GM19468 (cell line): ENCODE measurements at regions not wholly inside any gene's neighbourhood (a gene's known extent, or its start where the extent isn't known, plus 50 kb on each side); places are given as distances from the start of the nearest gene placed in this dataset.
"Not testable (repeated sequence)": the region's sequence is repeated elsewhere in the genome, so short reads cannot be mapped to it uniquely, and the experiment has no call there.

Experiments
- ATAC-seq: cut with Tn5 transposase; IDR thresholded peaks from one replicate; pipeline ENCODE4 v1.9.1; 2021; ENCODE audit warnings: mild to moderate bottlenecking, moderate library complexity, moderate number of reproducible peaks; ENCODE audit not compliant: unreplicated experiment; ENCODE audit errors: extremely low read depth

DNA sequence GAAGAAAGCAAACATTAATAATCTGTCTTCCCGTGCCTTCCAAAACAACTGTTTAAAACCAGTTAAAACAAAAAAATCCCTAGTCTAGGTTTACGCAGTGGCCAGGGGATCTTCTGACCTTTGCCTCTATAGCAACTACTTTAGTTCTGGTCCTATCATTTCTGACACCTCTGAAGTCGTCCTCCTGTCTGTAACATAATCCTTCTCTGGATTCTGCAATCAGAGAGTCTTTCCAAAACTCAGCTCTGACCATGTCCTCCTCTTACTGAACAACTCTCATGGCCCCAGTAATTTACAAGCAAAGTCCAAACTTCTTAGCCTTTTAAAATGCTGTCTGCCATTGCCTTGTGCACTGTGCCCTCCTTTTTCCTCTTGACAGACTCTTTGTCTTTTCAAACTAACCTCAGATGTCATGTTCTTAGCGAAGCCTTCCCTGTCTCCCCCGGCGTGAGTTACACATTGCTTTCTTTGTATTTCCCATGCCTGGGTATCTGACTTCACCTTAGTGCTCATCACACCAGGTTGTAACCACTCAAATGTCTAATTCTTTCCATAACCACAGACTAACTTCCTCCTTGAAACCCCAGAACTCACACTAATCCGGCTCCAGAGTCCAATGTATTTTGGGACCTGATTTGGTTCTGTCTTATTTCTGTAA lies 105.2 kb upstream of the BNIP2 start:
- ATAC-seq: no peak

DNA sequence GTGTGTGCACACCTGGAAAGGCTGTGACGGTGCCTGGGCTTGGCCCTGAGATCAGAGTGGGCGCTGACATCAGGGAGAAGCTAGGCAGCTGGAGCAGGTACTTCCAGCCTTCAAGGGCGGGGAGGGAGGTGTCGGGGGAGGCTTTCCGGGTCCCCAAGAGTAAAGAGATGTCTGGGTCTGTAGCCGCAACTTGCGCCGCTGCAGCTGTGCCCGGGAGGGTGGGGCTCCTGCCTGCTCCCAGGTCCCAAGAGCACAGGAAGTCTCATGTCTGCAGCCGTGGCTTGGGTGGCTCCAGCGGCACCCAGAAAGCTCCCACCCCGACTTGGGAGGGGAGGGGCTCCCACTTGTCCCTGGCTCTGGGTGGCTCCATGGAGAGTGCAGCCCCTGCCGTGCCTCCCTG lies 103.2 kb upstream of the BNIP2 start:
- ATAC-seq: no peak

DNA sequence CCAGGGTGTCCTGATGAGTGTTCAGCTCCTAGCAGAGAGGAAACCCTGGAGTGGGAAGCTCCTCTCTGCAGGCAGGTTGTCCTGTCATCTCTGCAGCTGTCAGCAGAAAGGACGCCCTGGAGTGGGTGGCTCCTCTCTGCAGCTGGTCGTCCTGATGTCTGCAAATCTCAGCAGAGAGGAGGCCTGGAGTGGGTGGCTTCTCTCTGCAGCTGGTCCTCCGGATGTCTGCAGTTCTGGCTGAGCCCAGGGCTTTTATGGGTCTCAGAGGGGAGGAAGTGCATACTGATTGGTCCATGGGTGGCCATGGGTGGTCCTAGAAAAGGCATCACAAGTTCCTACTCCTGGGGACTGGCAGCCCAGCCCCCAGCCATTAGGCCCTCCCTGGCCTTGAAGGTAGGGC lies 102.6 kb upstream of the BNIP2 start:
- ATAC-seq: no peak

DNA sequence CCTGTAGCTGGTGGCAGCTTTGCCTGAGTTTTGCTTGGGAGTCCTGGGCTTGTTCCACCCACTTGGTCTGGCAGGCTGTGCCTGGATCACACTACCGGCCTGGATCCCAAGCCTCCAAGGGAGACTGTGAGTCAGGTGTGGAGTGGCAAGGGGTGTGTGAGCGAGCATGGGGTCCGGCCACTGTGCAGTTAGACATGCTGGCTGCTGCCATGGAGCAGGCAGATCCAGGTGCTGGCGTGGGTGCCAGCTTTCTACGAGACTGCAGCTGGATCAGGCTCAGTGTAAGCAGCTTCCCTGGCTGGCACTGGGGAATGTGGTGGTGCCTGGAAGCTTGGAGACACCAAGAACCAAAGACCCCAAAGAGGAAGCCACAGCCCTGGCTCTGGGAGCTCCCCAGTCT lies 102.0 kb upstream of the BNIP2 start:
- no peak for ATAC-seq

DNA sequence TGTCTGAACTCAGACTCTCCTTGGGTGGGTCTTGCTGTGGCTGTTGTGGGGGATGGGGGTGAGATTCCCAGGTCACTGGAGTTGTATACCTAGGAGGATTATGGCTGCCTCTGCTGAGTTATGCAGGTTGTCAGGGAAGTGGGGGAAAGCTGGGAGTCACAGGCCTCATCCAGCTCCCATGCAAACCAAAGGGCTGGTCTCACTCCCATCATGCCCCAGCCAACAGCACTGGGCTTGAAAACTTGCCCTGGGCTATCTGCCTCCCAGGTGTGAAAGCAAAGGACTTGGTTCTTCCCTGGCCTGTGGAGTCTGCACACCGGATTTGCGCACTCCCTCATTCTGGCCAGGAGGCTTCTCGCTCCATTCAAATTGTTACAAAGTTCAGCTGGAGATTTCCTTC lies 97.3 kb upstream of the BNIP2 start:
- ATAC-seq: not testable (repeated sequence)

DNA sequence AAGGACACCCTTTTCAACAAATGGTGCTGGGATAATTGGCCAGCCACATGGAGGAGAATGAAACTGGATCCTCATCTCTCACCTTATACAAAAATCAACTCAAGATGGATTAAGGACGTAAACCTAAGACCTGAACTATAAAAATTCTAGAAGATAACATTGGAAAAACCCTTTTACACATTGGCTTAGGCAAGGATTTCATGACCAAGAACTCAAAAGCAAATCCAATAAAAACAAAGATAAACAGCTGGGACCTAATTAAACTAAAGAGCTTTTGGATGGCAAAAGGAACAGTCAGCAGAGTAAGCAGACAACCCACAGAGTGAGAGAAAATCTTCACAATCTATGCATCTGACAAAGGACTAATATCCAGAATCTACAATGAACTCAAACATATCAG lies 96.9 kb upstream of the BNIP2 start:
- not testable (repeated sequence) for ATAC-seq

DNA sequence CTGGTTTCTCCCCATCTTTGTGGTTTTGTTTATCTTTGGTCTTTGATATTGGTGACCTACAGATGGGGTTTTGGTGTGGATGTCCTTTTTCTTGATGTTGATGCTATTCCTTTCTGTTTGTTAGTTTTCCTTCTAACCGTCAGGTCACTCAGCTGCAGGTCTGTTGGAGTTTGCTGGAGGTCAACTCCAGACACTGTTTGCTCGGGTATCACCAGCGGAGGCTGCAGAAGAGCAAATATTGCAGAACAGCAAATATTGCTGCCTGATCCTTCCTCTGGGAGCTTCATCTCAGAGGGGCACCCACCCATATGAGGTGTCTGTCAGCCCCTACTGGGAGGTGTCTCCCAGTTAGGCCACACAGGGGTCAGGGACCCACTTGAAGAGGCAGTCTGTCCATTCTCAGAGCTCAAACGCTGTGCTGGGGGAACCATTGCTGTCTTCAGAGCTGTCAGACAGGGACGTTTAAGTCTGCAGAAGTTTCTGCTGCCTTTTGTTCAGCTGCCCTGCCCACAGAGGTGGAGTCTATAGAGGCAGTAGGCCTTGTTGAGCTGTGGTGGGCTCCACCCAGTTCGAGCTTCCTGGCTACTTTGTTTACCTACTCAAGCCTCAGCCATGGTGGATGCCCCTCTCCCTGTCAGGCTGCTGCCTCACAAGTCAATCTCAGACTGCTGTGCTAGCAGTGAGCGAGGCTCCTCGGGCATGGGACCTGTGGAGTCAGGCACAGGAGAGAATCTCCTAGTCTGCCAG lies 94.8 kb upstream of the BNIP2 start:
- ATAC-seq: not testable (repeated sequence)

DNA sequence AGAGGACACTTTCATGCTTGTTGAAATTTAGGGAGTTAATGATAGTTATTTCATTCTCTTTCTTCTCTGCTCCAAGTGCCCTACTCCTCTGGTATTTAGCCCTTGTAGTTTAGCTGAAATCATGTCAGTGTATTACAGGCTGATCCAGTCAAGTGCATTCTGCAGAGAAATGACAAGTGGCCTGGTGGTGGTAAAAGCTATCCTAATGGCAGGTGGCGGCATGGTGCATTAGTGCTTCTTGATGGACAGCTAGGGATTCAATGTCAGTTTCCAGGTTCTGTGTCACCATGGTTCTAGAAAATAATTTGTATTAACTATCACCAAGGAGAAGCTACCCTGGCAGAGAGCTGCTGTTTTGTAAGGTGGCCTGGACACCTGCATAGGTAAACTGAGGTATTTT lies 90.0 kb upstream of the BNIP2 start:
- no peak for ATAC-seq

DNA sequence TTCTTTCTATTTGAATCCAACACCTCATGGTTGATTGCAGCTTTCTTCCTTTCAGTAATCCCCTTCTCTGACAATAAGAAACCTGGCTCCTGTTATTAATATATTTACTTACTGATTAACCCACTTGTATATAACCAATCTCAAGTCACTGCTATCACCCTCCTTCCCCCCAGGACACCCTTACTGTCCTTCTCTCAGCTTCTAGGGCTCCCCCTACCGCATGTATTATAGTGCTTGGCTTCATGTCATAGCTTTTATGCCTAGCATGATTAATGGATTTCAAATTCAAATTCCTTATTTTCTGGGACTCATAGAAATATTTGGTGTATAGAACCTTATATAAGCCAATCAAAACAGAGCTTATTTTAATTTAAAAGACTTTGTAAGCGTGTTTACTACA lies 75.7 kb upstream of the BNIP2 start:
- no peak for ATAC-seq

DNA sequence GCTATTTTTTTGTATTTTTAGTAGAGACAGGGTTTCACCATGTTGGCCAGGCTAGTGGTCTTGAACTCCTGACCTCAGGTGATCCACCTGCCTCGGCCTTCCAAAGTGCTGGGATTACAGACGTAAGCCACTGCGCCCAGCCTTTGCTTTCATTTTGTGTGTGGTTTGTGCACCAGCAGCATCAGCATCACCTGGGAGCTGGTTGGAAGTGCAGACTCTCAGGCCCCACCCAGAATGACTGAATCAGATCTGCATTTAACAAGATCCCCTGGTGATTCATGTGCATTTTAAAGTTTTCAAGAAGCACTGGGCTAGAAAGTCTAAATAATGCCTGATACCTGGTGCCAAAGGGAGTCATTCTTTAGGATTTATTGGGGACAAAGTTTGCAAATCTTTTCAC lies 73.4 kb upstream of the BNIP2 start:
- no peak for ATAC-seq

DNA sequence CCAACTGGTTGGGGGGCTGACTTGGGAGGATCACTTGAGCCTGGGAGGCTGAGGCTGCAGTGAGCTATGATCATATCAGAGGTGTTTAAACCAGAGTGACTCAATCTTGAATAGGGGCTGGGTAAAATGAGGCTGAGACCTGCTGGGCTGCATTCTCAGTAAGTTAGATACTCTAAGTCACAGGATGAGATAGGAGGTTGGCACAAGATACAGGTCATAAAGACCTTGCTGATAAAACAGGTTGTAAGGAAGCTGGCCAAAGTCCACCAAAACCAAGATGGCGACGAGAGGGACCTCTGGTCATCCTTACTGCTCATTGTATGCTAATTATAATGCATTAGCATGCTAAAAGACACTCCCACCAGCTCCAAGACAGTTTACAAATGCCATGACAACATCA lies 71.1 kb upstream of the BNIP2 start:
- ATAC-seq: not testable (repeated sequence)

DNA sequence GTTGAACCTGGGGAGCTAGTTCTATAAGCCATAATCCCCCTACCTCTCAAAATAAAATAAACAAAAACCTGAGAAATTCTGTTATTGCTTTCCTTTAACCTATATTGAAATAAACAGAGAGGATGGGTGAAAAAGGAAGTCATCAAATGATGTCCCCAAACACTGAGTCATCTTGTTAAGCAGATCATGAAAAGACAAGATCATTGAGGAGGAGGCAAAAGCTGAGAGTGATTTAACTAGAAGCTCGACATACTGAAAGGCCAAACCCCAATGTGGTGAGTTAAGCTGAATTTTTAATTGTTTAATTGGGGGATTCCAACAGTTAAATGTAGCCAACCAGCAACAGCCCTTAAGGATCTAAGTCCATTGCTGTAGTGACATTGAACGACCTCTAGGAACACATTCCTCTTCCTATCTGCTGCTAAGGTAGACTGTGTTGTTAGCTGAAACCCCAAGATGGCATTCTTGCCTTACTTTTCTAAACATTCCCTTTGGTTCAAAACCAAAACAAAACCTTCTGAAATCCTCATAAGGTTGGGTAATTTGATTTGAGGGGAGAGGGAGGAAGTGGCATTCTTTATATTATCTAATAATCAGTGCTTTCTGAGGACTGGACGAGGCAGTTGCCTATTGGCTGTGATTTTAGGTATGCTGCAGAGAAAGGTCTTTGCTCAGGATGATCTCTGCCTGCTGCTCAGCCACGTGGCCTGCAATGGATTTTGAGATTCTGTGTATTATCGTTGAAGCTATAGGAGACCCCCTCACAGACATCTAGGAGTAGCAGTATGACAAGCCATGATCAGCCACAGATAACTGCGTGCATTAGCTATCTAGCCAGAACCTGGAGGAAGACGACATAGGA lies 62.7 kb upstream of the BNIP2 start:
- no peak for ATAC-seq

DNA sequence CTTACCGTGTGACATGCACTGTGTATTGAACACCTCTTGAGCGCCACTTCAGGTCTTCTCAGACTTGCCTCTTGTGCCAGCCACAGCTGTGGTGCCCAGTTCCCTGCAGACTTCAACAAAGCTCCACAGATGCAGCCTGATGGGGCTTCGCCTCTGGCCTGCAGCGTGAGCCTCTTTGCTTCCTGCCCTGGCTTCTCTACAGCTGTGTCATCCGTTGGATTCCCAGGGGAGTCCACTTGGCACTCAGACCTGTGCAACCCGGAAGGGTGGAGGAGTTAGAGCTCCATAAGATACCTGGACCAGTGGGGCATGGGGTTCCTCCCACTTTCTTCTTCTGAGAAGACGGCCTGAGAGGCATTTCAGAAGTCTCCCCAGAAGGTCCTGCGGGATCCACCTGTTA lies 57.7 kb upstream of the BNIP2 start:
- ATAC-seq: no peak

DNA sequence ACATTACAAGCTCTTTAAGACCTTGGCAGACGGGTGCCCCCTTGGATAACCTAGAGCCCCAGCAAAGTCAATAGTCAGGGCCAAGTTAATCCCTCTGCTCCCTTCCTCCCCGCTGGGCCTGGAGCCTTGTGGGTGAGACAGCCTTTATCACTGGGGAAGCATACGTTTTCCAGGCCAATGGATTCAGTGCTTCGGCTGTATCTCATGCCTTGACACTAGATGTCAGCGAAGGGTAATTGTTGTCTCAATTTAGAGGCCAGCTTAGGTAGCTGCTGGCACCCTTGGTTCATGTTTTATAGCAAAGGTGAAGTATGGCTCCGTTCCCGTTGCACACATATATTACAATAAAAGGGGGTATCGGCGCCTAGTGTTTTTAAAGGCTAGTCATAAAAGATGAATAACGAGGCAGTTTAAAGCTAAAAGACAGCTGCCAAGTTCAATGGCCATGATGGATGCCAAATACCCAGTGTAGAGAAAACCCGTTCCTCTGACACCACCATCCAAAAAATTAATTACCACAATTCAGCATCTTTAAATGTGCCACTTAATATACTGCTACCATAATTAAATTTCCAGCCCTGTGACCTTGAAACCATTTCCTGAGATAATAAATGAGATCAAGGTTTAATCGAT lies 52.3 kb upstream of the BNIP2 start:
- no peak for ATAC-seq

DNA sequence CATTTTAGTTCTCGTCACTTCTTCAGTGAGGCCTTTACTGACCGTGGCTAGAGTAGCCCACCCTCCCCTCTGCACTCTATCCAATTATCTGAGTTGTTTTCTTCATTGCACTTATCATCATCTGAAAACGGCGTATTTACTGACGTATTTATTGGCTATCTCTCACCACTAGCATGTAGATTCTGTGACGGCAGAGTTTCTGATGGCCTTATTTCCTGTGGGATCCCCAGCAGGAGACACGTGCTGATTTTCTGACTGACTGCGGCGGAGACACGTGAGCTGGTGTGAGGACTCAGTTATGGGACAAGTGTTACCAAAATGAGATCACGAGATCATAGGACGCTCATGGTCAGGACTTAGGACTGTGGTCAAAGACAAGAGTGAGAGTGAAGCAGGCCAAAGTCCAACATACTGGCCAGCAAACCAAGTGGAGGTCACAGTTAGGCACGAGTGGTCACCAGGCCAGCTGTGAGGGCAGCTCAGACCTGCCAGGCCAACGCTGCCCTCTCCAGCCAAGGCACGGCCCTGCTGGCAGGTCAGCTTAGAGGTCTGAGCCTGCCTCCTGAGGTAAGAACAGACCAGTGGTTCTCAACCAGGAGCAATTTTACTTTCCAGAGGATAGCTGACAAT lies 50.6 kb upstream of the BNIP2 start:
- ATAC-seq: no peak
